Lung (tissue), 11 donors: ENCODE measurements at regions not wholly inside any gene's neighbourhood (a gene's known extent, or its start where the extent isn't known, plus 50 kb on each side); places are given as distances from the start of the nearest gene placed in this dataset.

Experiments
- ATAC-seq: fragments of 200-7000 bp; cut with Tn5 transposase; one replicate; pipeline ENCODE4 v1.9.1; 2020; ENCODE audit warnings: moderate number of reproducible peaks; ENCODE audit not compliant: insufficient read depth, low FRiP score
- DNase-seq, 3 donors: peaks; one replicate each; pipeline ENCODE4 v3.0.0-alpha.2; 2013 to 2017
- H3K27ac ChIP-seq, 2 donors: one replicate each; pipeline ENCODE4 v1.5.1; 2013; ENCODE audit warnings: mild to moderate bottlenecking in 2 of 2, moderate library complexity in 2 of 2, control low read depth in 1 of 2, inconsistent platforms in 1 of 2, low read depth in 1 of 2, low read length in 1 of 2
- H3K27me3 ChIP-seq, 3 donors: one replicate each; pipeline ENCODE4 v1.5.1; 2013; ENCODE audit warnings: low read length in 2 of 3; ENCODE audit not compliant: control insufficient read depth in 3 of 3, insufficient read depth in 3 of 3
- H3K36me3 ChIP-seq, 4 donors: one replicate each; pipeline ENCODE4 v1.5.1; 2013; ENCODE audit warnings: low read length in 4 of 4, mild to moderate bottlenecking in 1 of 4, moderate library complexity in 1 of 4; ENCODE audit not compliant: control insufficient read depth in 4 of 4, insufficient read depth in 4 of 4
- H3K4me1 ChIP-seq, 5 donors: one replicate each; pipeline ENCODE4 v1.5.1; 2013; ENCODE audit warnings: low read length in 5 of 5, mild to moderate bottlenecking in 2 of 5, moderate library complexity in 1 of 5; ENCODE audit not compliant: control insufficient read depth in 5 of 5, insufficient read depth in 5 of 5
- H3K4me3 ChIP-seq: one replicate; pipeline ENCODE4 v1.5.1; 2013; ENCODE audit warnings: mild to moderate bottlenecking, control low read depth, moderate library complexity
- H3K9ac ChIP-seq, 2 donors: one replicate each; pipeline ENCODE4 v1.5.1; 2013; ENCODE audit warnings: low read length in 2 of 2, control low read depth in 1 of 2; ENCODE audit not compliant: insufficient read depth in 1 of 2
- H3K9me3 ChIP-seq, 4 donors: one replicate each; pipeline ENCODE4 v1.5.1; 2013; ENCODE audit warnings: low read length in 3 of 4, mild to moderate bottlenecking in 1 of 4, moderate library complexity in 1 of 4; ENCODE audit not compliant: control insufficient read depth in 4 of 4, insufficient read depth in 3 of 4
- whole genome bisulfite sequencing, 2 donors: extraction: QIAGEN DNeasy Blood & Tissue Kit; methylation state at CpG; one replicate each; pipeline ENCODE4 v1.1.7; 2013; 5-methylcytosine and 5-hydroxymethylcytosine counted together
- TF ChIP-seq, protein P1 (sequence below): IDR thresholded peaks from 2 replicates; pipeline ENCODE4 v1.5.1; 2012; ENCODE audit warnings: mild to moderate bottlenecking; ENCODE audit errors: control extremely low read depth, extremely low read depth
- donor health status: control.
- donor health status: control.
- donor health status: Bipolar disorder and iron deficiency.
- donor health status: healthy.
- donor health status: DM: yes; HTN: yes; CAD: no.

- no peak overlapping the region for H3K27ac ChIP-seq
- no peak for ATAC-seq
- no peak for DNase-seq
Observed at GRCh38 chr2:136253288-136254004, 135.5 kb upstream of the CXCR4 start.

GRCh38 chr2:136251885-136252585 is 134.1 kb upstream of the CXCR4 start:
- H3K9me3 ChIP-seq: no peaks in the 10 kb centered on the region
- H3K27me3 ChIP-seq: no peaks in the 10 kb centered on the region
- no peak overlapping the region for H3K9ac ChIP-seq
- H3K4me1 ChIP-seq: peaks cover 0 to 11% (median 5%) of the 10 kb centered on the region in 5 donors
- no peak for ATAC-seq
- 67 to 80% methylated on average over 5 of the region's 5 CpGs for WGBS, 2 donors
- no peaks in the 10 kb centered on the region for H3K36me3 ChIP-seq
- peak; percentile 26 to 79 (median 75) for DNase-seq
- TF ChIP-seq, protein P1, sequence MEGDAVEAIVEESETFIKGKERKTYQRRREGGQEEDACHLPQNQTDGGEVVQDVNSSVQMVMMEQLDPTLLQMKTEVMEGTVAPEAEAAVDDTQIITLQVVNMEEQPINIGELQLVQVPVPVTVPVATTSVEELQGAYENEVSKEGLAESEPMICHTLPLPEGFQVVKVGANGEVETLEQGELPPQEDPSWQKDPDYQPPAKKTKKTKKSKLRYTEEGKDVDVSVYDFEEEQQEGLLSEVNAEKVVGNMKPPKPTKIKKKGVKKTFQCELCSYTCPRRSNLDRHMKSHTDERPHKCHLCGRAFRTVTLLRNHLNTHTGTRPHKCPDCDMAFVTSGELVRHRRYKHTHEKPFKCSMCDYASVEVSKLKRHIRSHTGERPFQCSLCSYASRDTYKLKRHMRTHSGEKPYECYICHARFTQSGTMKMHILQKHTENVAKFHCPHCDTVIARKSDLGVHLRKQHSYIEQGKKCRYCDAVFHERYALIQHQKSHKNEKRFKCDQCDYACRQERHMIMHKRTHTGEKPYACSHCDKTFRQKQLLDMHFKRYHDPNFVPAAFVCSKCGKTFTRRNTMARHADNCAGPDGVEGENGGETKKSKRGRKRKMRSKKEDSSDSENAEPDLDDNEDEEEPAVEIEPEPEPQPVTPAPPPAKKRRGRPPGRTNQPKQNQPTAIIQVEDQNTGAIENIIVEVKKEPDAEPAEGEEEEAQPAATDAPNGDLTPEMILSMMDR: no peak
- no peak overlapping the region for H3K4me3 ChIP-seq
- H3K27ac ChIP-seq: no peak overlapping the region

More at GRCh38 chr2:136253288-136254004, 135.5 kb upstream of the CXCR4 start:
- TF ChIP-seq, protein P1: no peak
- no peak overlapping the region for H3K4me3 ChIP-seq
- H3K9me3 ChIP-seq: no peaks in the 10 kb centered on the region
- no peak overlapping the region for H3K9ac ChIP-seq
- H3K4me1 ChIP-seq: peaks cover 0 to 11% (median 5%) of the 10 kb centered on the region in 5 donors
- no peaks in the 10 kb centered on the region for H3K27me3 ChIP-seq
- H3K36me3 ChIP-seq: no peaks in the 10 kb centered on the region
- WGBS, 2 donors: 46 to 83% methylated on average over 6 of the region's 6 CpGs

- H3K9ac ChIP-seq: no peak overlapping the region
- no peaks in the 10 kb centered on the region for H3K9me3 ChIP-seq
- ATAC-seq (no peak), DNase-seq (peak in 1 of 3 donors; percentile 55)
- no peaks in the 10 kb centered on the region for H3K36me3 ChIP-seq
- H3K27me3 ChIP-seq: no peaks in the 10 kb centered on the region
- TF ChIP-seq, protein P1: no peak
- WGBS, 2 donors: 46 to 61% methylated on average over 5 of the region's 5 CpGs
- H3K4me3 ChIP-seq: no peak overlapping the region
- peaks cover 0 to 11% (median 5%) of the 10 kb centered on the region in 5 donors for H3K4me1 ChIP-seq
- no peak overlapping the region for H3K27ac ChIP-seq
Observed at GRCh38 chr2:136251197-136251884, 133.4 kb upstream of the CXCR4 start.
